HFFc6 (cell line): ENCODE measurements at regions not wholly inside any gene's neighbourhood (a gene's known extent, or its start where the extent isn't known, plus 50 kb on each side); places are given as distances from the start of the nearest gene placed in this dataset.

ENCODE experiments used
- DNase-seq: peaks from one replicate; pipeline ENCODE4 v3.0.0-alpha.2; 2018
- H3K27ac Mint-ChIP-seq: 2 replicates; pipeline ENCODE4 v1.8.0; 2020; ENCODE audit warnings: mild to moderate bottlenecking, mixed read lengths
- H3K27me3 Mint-ChIP-seq: 2 replicates; pipeline ENCODE4 v1.8.0; 2021; ENCODE audit warnings: mild to moderate bottlenecking, moderate library complexity, mixed read lengths; ENCODE audit not compliant: insufficient read depth
- H3K36me3 Mint-ChIP-seq: 2 replicates; pipeline ENCODE4 v1.8.0; 2021; ENCODE audit warnings: low read depth, mixed read lengths
- H3K4me1 Mint-ChIP-seq: 2 replicates; pipeline ENCODE4 v1.8.0; 2020; ENCODE audit warnings: low read depth, mixed read lengths
- H3K4me3 Mint-ChIP-seq: 2 replicates; pipeline ENCODE4 v1.8.0; 2020; ENCODE audit warnings: mild to moderate bottlenecking, moderate library complexity, mixed read lengths
- H3K9me3 Mint-ChIP-seq: 2 replicates; pipeline ENCODE4 v1.8.0; 2020; ENCODE audit warnings: mild to moderate bottlenecking, mixed read lengths
- TF ChIP-seq, protein P1 (sequence below): fragments of 200-600 bp; sonication (generic); IDR thresholded peaks from 2 replicates; pipeline ENCODE4 v1.5.0; 2021; ENCODE audit warnings: antibody characterized with exemption, mild to moderate bottlenecking

DNA sequence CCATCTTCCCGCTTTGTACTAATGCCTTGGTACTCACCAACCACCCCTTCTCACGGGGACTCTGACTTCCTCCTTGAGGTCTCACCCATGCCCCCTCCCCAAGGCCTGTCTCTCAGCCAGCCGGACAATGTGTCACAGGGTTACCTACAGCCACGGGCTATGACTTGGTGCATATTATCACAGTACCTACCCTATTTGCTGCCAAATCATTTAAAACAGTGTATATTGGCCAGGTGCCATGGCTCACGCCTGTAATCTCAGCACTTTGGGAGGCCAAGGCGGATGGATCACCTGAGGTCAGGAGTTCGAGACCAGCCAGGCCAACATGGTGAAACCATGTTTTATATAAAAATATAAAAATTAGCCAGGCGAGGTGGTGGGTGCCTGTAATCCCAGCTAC lies 93.4 kb upstream of the TBL1XR1 start:
- H3K27me3 Mint-ChIP-seq, result no peaks in the 10 kb centered on the region; the same call in none of the 2 replicates
- DNase-seq, result no peak

DNA sequence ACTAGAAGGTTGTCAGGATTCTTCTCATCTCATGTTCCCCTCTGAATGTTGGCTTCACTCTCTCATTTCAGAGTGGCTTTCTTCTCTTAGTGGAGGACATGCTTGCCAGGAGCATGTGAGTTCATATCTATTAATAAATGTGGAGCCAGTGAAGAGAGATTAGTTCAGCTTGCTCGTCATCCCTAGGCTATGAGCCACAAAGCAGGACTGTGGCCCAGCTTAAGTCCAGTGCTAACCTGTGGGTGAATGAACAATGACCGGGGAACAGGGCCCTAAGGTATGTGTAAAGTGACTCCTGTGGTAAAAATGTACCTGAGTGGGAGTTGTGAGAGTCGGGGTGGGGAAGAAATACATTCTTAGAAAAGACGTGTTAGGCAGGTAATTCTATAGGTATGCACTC lies 96.9 kb upstream of the TBL1XR1 start:
- H3K36me3 Mint-ChIP-seq, result no peaks in the 10 kb centered on the region
- no peak overlapping the region for H3K4me3 Mint-ChIP-seq
- H3K27me3 Mint-ChIP-seq, result peaks cover 2% of the 10 kb centered on the region
- H3K4me1 Mint-ChIP-seq, result peaks cover 8% of the 10 kb centered on the region
- peak; percentile 19 for DNase-seq
- H3K27ac Mint-ChIP-seq, result 0 out of 2 replicates have a peak overlapping the region, but pooled peaks have one; percentile 31
- TF ChIP-seq, protein P1, sequence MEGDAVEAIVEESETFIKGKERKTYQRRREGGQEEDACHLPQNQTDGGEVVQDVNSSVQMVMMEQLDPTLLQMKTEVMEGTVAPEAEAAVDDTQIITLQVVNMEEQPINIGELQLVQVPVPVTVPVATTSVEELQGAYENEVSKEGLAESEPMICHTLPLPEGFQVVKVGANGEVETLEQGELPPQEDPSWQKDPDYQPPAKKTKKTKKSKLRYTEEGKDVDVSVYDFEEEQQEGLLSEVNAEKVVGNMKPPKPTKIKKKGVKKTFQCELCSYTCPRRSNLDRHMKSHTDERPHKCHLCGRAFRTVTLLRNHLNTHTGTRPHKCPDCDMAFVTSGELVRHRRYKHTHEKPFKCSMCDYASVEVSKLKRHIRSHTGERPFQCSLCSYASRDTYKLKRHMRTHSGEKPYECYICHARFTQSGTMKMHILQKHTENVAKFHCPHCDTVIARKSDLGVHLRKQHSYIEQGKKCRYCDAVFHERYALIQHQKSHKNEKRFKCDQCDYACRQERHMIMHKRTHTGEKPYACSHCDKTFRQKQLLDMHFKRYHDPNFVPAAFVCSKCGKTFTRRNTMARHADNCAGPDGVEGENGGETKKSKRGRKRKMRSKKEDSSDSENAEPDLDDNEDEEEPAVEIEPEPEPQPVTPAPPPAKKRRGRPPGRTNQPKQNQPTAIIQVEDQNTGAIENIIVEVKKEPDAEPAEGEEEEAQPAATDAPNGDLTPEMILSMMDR, result no peak
- no peaks in the 10 kb centered on the region for H3K9me3 Mint-ChIP-seq

More for the DNA sequence above, 93.4 kb upstream of the TBL1XR1 start:
- H3K9me3 Mint-ChIP-seq, result no peaks in the 10 kb centered on the region
- H3K4me3 Mint-ChIP-seq, result no peak overlapping the region
- H3K27ac Mint-ChIP-seq, result no peak overlapping the region
- H3K4me1 Mint-ChIP-seq, result peaks cover 8% of the 10 kb centered on the region
- no peaks in the 10 kb centered on the region for H3K36me3 Mint-ChIP-seq
- TF ChIP-seq, protein P1, result no peak

DNA sequence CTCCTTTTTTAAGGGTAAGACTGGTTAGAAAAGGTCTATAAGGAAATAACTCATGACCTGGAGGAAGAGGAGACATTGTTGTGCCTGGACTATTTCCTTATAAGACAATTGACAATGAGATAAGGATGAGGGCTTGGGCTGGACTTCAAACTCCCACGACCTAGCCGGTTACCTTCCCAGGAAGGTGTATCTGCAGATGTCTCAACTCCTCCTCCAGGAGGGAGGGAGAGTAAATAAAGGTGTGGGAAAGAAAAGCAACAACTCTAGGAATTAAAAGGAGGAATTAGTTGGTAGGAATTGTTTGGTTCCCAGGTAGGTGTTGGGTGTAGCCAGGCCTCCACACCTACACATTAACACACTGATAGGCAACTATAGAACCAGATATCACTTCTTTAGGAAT lies 97.8 kb upstream of the TBL1XR1 start:
- TF ChIP-seq, protein P1, result no peak
- H3K36me3 Mint-ChIP-seq, result no peaks in the 10 kb centered on the region
- peaks cover 8% of the 10 kb centered on the region for H3K4me1 Mint-ChIP-seq
- no peak overlapping the region for H3K4me3 Mint-ChIP-seq
- H3K27me3 Mint-ChIP-seq, result peaks cover 2% of the 10 kb centered on the region
- no peaks in the 10 kb centered on the region for H3K9me3 Mint-ChIP-seq
- H3K27ac Mint-ChIP-seq, result no peak overlapping the region
- no peak for DNase-seq

DNA sequence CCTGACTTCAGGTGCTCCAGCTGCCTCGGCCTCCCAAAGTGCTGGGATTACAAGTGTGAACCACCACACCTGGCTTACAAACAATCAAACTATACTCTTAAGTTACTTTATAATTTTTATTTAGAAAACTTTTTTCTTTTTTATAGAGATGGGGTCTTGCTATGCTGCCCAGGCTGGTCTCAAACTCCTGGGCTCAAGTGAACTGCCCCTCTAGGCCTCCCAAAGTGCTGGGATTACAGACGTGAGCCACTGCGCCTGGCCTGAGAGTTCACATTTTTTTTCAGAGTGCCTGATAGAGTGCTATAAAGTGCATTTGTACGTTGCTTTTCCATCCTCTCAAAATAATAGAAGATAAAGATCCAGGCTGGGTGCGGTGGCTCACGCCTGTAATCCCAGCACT lies 102.0 kb upstream of the TBL1XR1 start:
- Mint-ChIP-seq H3K4me1 (peaks cover 3% of the 10 kb centered on the region), H3K27me3 (peaks cover 2% of the 10 kb centered on the region), H3K36me3 (no peaks in the 10 kb centered on the region), H3K9me3 (no peaks in the 10 kb centered on the region), H3K27ac (no peak overlapping the region), H3K4me3 (no peak overlapping the region)
- TF ChIP-seq, protein P1, result no peak
- no peak for DNase-seq

DNA sequence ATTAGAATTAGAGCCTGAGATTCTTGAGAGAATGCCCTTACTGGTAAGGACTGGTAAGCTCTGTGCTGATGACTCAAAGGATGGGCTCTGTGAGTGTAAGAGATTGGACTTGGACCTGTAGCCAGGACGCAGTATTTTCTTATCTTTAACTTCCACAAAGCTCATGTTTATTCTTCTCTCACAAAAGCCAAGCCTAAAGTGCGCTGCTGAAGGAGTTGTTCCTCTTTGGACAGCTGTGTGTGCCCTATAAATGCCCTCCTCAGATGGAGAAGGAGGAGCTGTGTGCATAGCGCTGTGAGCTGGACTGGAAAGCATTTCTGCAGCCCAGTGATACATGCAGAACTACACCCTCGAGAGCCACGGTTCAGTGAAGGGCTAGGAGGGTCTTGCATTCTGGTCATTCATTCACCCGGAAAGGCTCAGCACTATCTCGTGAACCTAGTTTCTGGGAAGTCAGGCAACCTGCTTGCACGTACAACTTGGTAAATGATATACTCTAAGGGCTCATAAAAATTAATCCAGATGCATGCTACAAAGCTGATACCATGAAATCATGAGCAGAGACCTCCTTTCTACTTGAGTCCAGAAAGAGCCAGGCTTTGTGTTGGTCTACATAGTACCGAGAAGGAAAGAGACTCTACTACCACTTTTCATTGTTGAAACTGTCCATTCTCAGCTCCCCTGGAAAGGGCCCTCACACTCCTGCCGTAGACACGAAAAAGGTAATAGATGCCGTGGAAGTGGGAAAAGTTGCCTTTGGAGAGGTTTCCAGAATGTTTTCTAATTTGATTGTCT lies 103.0 kb upstream of the TBL1XR1 start:
- Mint-ChIP-seq H3K4me3 (no peak overlapping the region), H3K27me3 (peaks cover 2% of the 10 kb centered on the region), H3K4me1 (no peaks in the 10 kb centered on the region), H3K9me3 (no peaks in the 10 kb centered on the region), H3K27ac (no peak overlapping the region), H3K36me3 (no peaks in the 10 kb centered on the region)
- TF ChIP-seq, protein P1, result no peak
- DNase-seq, result peak; percentile 9
